Activated naive CD4-positive, alpha-beta T cell treated with anti-CD3 and anti-CD28 coated beads, Interleukin-2, amount 50 U/mL, for 24 hours (primary cell): ENCODE measurements at regions not wholly inside any gene's neighbourhood (a gene's known extent, or its start where the extent isn't known, plus 50 kb on each side); places are given as distances from the start of the nearest gene placed in this dataset.
"Not testable (repeated sequence)": the region's sequence is repeated elsewhere in the genome, so short reads cannot be mapped to it uniquely, and the experiment has no call there.

Source experiments
- H3K27ac Mint-ChIP-seq: one replicate; pipeline ENCODE4 v1.8.0; 2021; ENCODE audit warnings: mild to moderate bottlenecking, mixed read lengths
- H3K27me3 Mint-ChIP-seq: one replicate; pipeline ENCODE4 v1.8.0; 2021; ENCODE audit warnings: mixed read lengths
- H3K36me3 Mint-ChIP-seq: one replicate; pipeline ENCODE4 v1.8.0; 2021; ENCODE audit warnings: mixed read lengths
- H3K4me1 Mint-ChIP-seq: one replicate; pipeline ENCODE4 v1.8.0; 2021; ENCODE audit warnings: mixed read lengths
- H3K4me3 Mint-ChIP-seq: one replicate; pipeline ENCODE4 v1.8.0; 2021; ENCODE audit warnings: mild to moderate bottlenecking, mixed read lengths
- H3K9me3 Mint-ChIP-seq: one replicate; pipeline ENCODE4 v1.8.0; 2021; ENCODE audit warnings: mixed read lengths

DNA sequence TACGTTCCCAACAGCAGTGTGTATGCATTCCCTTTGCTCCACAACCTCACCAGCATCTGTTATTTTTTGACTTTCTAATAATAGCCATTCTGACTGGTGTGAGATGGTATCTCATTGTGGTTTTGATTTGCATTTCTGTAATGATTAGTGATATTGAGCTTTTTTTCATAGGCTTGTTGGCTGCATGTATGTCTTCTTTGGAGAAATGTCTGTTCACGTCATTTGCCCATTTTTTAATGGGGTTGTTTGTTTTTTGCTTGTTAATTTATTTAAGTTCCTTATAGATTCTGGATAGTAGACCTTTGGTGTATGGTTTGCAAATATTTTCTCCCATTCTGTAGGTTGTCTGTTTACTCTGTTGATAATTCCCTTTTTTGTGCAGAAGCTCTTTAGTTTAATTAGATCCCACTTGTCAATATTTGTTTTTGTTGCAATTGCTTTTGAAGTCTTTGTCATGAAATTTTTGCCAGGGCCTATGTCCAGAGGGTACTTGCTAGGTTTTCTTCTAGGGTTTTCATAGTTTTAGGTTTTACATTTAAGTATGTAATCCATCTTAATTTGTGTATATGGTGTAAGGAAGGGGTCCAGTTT is 141.5 kb upstream of the PGRMC2 start:
- H3K27me3 Mint-ChIP-seq, H3K4me3 Mint-ChIP-seq, H3K36me3 Mint-ChIP-seq, H3K27ac Mint-ChIP-seq, H3K4me1 Mint-ChIP-seq, H3K9me3 Mint-ChIP-seq: not testable (repeated sequence)

DNA sequence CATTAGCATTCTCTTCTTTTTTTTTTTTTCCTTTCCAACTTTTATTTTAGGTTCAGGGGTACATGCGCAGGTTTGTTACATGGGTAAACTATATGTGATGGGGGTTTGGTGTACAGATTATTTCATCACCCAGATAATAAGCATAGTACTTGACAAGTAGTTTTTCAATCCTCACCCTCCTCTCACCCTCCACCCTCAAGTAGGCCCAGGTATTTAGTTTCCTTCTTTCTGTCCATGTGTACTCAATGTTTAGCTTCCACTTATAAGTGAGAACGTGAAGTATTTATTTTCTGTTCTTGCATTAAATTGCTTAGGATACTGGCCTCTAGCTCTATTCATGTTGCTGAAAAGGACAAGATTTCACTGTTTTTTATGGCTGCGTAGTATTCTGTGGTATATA is 140.8 kb upstream of the PGRMC2 start:
- H3K9me3 Mint-ChIP-seq: peaks cover 7% of the 10 kb centered on the region
- H3K4me1 Mint-ChIP-seq: no peaks in the 10 kb centered on the region
- H3K36me3 Mint-ChIP-seq: peaks cover 3% of the 10 kb centered on the region
- H3K27me3 Mint-ChIP-seq: no peaks in the 10 kb centered on the region
- H3K27ac Mint-ChIP-seq: no peak overlapping the region
- no peak overlapping the region for H3K4me3 Mint-ChIP-seq

DNA sequence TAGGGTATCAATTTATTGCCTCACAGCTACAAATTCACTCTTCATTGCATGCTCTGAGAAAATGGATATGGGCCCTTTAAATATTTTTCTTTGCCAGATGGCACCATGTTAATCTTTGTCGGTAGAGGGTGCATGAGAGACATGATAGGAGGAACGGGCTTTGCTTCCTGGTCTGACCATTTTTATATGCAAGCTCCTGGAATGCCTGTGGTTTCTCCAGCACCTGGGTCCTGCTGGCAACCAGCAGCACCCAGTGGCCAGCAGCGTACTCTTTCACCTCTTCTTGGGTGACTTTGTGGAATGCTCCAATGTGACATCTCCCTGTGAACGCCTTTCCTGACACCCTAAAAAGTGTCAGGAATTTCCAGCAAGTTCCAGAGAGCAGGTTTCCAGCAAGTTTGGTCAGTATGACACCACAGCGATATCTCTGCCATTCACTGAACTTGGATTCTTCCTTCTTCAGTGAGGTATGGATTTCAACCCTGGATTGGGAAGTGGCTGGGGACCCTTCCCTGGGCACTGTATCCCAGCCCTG is 140.3 kb upstream of the PGRMC2 start:
- Mint-ChIP-seq H3K4me1 (no peaks in the 10 kb centered on the region), H3K27ac (no peak overlapping the region), H3K9me3 (peaks cover 7% of the 10 kb centered on the region), H3K36me3 (peaks cover 3% of the 10 kb centered on the region), H3K4me3 (no peak overlapping the region), H3K27me3 (no peaks in the 10 kb centered on the region)

DNA sequence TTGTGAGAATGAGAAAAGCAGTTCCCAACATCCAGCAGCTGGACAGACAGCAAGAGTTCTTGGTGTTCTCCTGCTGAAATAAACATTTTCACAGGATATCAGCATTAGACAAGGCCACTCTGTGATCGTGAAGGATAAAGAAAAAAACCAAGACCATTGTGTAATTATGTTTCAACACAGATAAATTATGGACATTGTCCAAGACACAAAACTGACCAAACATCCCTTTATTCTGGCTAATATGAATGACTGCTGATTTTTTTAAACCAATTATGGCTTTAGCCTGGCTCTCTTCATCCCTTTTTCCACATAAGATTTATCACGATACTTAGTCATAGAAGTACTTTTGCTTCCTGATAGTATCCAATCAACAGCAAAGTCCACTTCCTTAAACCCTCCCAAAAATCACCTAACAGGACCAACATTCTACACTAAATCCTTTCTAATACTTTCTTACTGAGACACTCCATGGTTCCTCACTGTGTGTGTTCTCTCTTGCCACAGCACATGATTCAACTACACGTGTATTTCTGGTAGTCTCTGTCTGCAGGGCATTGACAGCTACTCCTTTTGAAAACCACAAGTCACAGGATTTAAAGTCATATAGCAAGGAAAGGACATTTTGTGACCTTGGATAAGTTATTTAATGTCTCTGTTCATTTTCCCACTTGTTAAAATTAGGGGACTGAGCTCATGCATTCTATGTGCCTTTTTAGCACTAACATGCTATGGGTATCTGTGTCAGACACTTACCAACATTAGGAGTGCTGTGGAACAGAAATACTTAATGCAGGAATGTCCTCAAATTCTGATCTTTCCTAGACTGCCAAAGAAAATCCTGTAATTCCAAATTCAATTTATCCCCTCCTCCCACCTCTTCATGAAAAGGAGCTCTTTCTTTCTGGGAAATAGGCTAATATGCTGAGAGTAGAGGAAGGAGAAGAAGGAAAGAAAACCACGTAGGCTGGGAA is 137.2 kb upstream of the PGRMC2 start:
- no peaks in the 10 kb centered on the region for H3K27me3 Mint-ChIP-seq
- H3K36me3 Mint-ChIP-seq: peaks cover 3% of the 10 kb centered on the region
- no peaks in the 10 kb centered on the region for H3K4me1 Mint-ChIP-seq
- H3K9me3 Mint-ChIP-seq: peaks cover 7% of the 10 kb centered on the region
- no peak overlapping the region for H3K4me3 Mint-ChIP-seq
- H3K27ac Mint-ChIP-seq: no peak overlapping the region

DNA sequence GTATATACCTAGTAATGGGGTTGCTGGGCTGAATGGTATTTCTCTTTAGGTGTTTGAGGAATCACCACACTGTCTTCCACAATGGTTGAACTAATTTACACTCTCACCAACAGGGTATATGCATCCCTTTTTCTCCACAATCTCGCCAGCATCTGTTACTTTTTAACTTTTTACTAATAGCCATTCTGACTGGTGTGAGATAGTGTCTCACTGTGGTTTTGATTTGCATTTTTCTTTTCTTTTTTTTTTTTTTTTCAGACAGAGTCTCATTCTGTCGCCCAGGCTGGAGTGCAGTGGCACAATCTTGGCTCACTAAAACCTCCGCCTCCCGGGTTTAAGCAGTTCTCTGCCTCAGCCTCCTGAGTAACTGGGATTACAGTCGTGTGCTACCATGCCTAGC is 134.7 kb upstream of the PGRMC2 start:
- not testable (repeated sequence) for H3K27me3 Mint-ChIP-seq, H3K36me3 Mint-ChIP-seq, H3K4me3 Mint-ChIP-seq, H3K9me3 Mint-ChIP-seq, H3K27ac Mint-ChIP-seq, H3K4me1 Mint-ChIP-seq

DNA sequence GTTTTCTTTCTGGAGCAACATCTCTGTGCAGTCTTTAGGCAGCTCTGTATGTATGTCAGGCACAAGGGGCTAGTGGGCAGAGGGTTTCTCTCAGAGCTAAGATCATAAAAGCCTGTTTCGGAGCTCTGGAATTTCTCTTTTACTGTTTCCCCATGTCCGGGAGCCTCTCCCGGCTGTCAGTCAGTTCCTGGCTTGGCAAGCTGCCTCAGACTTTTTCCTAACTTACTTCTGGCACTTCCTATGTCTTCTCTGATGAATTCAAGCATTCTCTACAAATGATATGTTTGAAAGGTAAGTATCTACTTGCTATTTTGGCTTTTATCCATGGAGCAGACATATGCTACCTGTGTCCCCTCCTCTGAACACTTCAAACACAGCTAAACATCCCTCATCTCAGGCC is 129.3 kb upstream of the PGRMC2 start:
- Mint-ChIP-seq H3K4me3 (no peak overlapping the region), H3K27me3 (no peaks in the 10 kb centered on the region), H3K27ac (no peak overlapping the region), H3K4me1 (no peaks in the 10 kb centered on the region), H3K9me3 (no peaks in the 10 kb centered on the region), H3K36me3 (peaks cover 5% of the 10 kb centered on the region)

DNA sequence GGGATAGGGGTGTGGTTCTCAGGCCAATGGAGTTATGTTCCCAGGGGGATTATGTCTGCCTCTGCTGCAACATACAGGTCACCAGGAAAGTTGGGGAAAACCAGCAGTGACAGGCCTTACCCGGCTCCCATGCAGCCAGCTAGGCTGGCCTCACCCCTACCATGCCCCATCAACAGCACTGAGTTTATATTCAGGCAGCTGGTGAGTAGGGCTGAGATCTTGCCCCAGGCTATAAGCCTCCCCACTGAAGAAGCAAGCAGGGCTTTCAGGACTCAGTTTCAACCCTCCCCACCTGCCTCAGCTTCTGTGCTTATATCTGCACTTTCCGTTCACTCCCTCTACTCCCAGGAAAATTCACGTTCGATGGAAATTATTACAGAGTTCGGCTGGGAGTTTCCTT is 122.4 kb upstream of the PGRMC2 start:
- no peak overlapping the region for H3K4me3 Mint-ChIP-seq
- H3K36me3 Mint-ChIP-seq: peaks cover 9% of the 10 kb centered on the region
- no peaks in the 10 kb centered on the region for H3K27me3 Mint-ChIP-seq
- peaks cover 4% of the 10 kb centered on the region for H3K9me3 Mint-ChIP-seq
- H3K27ac Mint-ChIP-seq: no peak overlapping the region
- peaks cover 5% of the 10 kb centered on the region for H3K4me1 Mint-ChIP-seq

DNA sequence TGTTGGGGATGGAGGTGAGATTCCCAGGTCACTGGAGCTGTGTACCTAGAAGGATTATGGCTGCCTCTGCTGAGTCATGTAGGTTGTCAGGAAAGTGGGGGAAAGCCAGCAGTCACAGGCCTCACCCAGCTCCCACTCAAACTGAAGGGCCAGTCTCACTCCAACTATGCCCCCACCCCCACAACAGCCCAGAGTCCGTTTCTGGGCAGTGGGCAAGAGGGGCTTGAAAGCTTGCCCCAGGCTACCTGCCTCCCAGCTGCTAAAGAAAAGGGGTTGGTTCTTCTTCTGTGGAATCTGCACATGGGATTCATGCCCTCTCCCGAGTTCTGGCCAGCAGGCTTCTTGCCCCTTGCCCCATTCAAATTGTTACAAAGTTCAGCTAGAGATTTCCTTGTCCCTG is 116.0 kb upstream of the PGRMC2 start:
- no peaks in the 10 kb centered on the region for H3K27me3 Mint-ChIP-seq

DNA sequence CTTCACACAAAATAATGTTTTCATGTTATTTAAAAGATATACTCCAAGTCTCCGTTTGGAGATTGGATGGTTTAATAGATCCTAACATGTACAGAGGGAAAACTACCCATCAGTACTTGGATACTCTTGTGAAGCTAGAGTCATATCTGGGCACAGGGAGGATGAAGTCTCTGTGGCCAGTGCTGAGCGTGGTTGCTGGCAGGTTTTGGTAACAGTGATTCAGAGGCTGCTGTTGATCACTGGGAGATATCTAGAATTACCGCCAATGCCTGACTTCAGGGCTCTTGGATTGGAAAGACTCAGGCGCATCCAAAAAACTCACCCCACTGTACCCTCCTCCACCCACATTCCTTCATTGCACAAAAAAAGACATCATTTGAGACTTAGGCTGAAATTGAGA is 107.2 kb upstream of the PGRMC2 start:
- Mint-ChIP-seq H3K36me3 (peaks cover 5% of the 10 kb centered on the region), H3K27me3 (no peaks in the 10 kb centered on the region), H3K9me3 (peaks cover 3% of the 10 kb centered on the region), H3K27ac (no peak overlapping the region), H3K4me3 (no peak overlapping the region), H3K4me1 (no peaks in the 10 kb centered on the region)

More for the DNA sequence above, 116.0 kb upstream of the PGRMC2 start:
- H3K36me3 Mint-ChIP-seq: peaks cover 27% of the 10 kb centered on the region
- H3K27ac Mint-ChIP-seq: no peak overlapping the region
- H3K9me3 Mint-ChIP-seq: peaks cover 10% of the 10 kb centered on the region
- no peaks in the 10 kb centered on the region for H3K4me1 Mint-ChIP-seq
- no peak overlapping the region for H3K4me3 Mint-ChIP-seq

DNA sequence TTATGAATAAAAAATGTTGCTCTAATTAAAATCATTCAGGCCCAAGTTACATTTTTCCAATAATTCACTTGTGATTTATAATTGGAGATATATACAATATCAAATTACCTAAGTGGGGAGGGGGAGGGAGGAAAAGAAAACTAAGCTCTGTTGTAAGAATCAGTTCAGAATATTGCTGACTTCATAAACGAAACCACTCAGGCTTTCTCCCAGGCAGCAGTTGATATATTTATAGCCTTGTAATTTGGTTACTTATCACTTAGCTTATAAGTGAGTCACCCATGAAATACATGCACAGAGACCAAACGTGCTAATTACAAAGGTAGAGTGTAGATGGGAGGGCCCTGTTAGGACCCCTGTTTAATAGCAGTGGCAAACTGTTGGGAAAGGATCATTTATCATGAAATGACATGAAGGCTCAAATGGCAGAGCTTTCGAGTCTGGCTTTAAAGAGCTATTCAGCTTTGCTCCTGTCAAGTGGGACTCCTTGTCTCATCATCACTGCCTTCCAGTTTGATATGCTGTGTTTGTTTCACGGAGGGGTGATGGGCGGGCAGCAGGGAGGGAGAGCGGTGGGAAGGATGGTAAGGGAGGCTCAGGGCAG is 105.6 kb upstream of the PGRMC2 start:
- Mint-ChIP-seq H3K27me3 (no peaks in the 10 kb centered on the region), H3K36me3 (peaks cover 4% of the 10 kb centered on the region), H3K4me3 (no peak overlapping the region), H3K4me1 (no peaks in the 10 kb centered on the region), H3K27ac (no peak overlapping the region), H3K9me3 (no peaks in the 10 kb centered on the region)

DNA sequence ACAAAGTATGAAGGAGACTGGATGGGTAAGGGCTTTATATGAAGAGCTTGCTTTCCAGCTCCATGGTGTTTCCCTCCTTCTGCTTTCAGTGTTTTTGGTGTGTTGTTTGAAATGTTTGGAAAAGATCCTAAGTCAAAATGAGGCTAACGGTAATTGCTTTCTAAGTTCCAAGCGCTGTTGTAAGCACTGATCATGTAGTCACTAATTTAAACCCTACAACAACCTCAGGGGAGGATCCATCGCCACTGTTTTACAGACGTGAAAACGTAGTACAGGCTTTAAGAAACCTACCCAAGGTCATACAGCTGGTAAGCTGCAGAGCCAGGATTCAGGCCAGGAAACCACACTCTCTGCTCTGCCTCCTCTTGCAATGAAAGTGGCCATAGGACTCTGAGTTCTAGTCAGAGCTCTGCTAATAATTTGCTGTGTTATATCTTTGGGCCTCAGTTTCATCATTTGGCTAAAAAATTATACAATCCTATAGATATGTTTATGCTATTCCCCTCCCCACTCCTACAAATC is 102.9 kb upstream of the PGRMC2 start:
- H3K4me1 Mint-ChIP-seq: no peaks in the 10 kb centered on the region
- H3K27ac Mint-ChIP-seq: no peak overlapping the region
- no peaks in the 10 kb centered on the region for H3K9me3 Mint-ChIP-seq
- peaks cover 3% of the 10 kb centered on the region for H3K36me3 Mint-ChIP-seq
- H3K27me3 Mint-ChIP-seq: no peaks in the 10 kb centered on the region
- H3K4me3 Mint-ChIP-seq: no peak overlapping the region

DNA sequence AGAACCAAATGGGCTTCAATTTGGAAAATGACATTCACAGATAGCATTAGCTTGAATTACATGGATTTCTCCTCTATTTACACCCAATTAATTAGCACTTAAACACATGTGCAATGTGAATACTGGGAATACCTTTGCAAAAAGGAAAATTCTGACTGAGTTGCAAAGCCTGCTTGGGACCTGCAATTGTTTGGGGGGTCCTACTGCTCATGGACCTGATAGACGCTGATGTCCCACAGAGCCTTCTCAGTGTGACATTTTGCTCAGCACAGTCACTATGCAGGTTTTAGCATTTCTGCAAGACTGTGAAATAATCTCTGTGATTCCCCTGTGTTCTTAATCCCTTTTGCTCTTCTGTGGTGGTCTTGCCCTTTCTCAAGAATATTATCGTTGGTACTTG is 101.2 kb upstream of the PGRMC2 start:
- Mint-ChIP-seq H3K27ac (no peak overlapping the region), H3K36me3 (peaks cover 3% of the 10 kb centered on the region), H3K4me1 (no peaks in the 10 kb centered on the region), H3K9me3 (no peaks in the 10 kb centered on the region), H3K27me3 (no peaks in the 10 kb centered on the region), H3K4me3 (no peak overlapping the region)

DNA sequence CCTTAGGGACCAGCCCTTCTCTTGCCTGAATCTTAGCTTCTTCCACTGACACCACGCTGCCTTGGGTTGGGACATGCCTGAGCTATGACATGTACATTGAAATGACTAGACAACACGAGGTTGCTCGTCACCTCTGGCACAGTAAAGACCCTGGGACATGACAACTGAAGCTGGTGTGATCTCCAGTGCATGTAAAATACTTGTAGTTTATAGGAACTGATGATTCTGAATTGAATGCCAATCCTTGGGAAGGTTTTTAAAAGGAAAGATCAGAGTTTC is 100.7 kb upstream of the PGRMC2 start:
- no peak overlapping the region for H3K4me3 Mint-ChIP-seq
- H3K27me3 Mint-ChIP-seq: no peaks in the 10 kb centered on the region
- H3K4me1 Mint-ChIP-seq: no peaks in the 10 kb centered on the region
- H3K36me3 Mint-ChIP-seq: peaks cover 3% of the 10 kb centered on the region
- H3K27ac Mint-ChIP-seq: no peak overlapping the region
- H3K9me3 Mint-ChIP-seq: no peaks in the 10 kb centered on the region

DNA sequence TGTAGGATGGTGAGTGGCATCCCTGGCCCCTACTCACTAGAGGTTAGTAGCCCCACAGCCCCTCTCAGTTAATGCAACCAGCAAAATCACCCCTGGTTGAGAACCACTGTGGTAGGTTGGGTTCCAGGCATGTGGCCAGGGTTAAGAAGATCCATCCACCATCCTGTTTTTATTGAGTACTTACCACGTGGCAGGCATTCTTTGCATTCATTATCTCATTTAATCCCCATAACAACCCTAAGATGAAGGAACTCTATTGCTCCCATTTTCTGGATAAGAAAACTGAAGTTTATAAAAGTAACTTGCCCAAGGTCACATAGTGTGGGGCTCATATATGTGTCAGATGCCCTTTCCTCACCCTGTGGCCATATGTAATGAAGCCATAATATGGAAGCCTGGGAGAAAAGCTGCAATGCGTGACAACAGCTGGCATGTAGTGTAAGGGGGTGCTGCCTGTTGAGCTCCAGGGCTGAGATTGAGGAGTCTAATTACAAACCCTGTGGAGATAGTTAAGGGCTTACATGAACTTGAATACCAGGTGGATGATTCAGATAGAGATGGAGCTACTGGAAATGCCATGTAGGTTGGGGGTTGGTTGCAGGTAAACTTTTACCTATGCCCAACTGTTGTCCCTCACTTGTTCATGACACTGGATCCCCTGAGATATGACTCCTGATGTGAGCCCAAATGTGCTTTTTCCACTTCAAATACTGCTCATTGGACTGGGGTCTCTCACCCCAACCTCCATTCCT is 100.2 kb upstream of the PGRMC2 start:
- H3K4me3 Mint-ChIP-seq: no peak overlapping the region
- no peak overlapping the region for H3K27ac Mint-ChIP-seq
- peaks cover 3% of the 10 kb centered on the region for H3K36me3 Mint-ChIP-seq
- H3K9me3 Mint-ChIP-seq: no peaks in the 10 kb centered on the region
- no peaks in the 10 kb centered on the region for H3K4me1 Mint-ChIP-seq
- no peaks in the 10 kb centered on the region for H3K27me3 Mint-ChIP-seq

DNA sequence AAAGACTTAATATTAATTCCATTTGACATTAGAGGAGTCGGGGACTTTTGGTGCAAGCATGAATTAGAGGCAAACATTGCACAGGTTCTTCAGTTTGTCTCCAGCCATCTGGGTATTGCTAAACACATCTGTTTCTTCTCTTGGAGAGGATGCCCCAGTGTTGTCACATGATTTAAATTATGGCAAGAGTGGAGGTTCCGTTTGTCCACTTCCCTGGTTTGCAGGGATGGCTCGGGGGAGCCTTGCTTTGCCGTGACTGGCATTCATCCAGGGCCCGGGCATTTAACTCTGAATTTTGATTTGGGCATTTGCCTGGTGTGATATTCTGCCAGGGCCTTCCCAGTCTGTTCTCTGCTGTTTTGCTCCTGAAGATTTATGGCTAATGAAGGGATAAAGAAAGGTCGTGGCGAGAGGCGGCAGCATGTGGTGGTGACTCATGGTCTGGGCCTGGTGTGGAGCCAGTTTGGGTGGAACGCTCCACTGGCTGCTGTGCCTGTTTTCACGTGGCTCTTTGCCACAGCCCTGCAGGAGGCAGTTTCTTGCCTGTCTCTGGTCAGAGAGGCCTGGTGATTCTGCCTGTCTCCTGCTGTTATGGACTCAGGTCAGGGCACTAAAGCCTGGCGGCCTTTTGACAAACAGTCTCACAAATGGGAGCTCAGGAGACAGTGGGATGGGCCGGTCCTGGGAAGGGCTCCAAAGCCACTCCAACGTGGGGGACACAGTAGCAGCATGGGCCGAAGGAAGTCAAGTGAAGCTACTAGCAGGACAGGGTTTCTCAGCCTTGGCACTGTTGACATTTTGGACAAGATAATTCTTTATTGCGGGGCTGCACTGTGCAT is 99.4 kb upstream of the PGRMC2 start:
- Mint-ChIP-seq H3K9me3 (no peaks in the 10 kb centered on the region), H3K4me3 (no peak overlapping the region), H3K36me3 (peaks cover 3% of the 10 kb centered on the region), H3K4me1 (no peaks in the 10 kb centered on the region), H3K27me3 (no peaks in the 10 kb centered on the region), H3K27ac (no peak overlapping the region)
